DND-41 (cell line): ENCODE measurements at regions not wholly inside any gene's neighbourhood (a gene's known extent, or its start where the extent isn't known, plus 50 kb on each side); places are given as distances from the start of the nearest gene placed in this dataset.

Experiments
- EZH2 ChIP-seq: IDR thresholded peaks from 3 replicates; pipeline ENCODE4 v1.6.1; 2012; ENCODE audit warnings: borderline replicate concordance, low read depth, mild to moderate bottlenecking, moderate library complexity, low read length, inconsistent platforms; ENCODE audit not compliant: severe bottlenecking
- TF ChIP-seq, protein P1 (sequence below): IDR thresholded peaks from 2 replicates; pipeline ENCODE4 v1.5.1; 2012; ENCODE audit warnings: borderline replicate concordance, low read length, moderate library complexity, mild to moderate bottlenecking; ENCODE audit not compliant: poor library complexity, severe bottlenecking; ENCODE audit errors: extremely low read depth

DNA sequence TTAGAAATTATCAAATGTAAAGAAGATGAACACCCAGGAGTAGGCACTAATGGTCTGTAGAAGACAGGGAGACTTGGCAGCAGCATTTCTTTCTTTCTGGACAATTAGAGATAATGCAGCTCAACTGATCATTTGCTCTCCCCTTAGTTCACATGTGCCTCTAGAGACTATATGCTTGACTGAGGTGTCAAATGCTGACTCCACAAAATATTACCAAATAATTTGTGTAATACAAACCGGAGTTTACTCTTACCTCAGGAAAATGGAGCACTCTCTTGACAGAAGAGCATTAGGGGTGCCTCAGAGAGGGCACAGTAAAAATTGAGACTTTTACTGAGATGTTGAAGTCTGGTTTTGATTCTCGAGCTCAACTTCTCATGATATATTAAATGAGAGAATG is 131.8 kb downstream of the ATP6V1G3 start:
- TF ChIP-seq, protein P1, sequence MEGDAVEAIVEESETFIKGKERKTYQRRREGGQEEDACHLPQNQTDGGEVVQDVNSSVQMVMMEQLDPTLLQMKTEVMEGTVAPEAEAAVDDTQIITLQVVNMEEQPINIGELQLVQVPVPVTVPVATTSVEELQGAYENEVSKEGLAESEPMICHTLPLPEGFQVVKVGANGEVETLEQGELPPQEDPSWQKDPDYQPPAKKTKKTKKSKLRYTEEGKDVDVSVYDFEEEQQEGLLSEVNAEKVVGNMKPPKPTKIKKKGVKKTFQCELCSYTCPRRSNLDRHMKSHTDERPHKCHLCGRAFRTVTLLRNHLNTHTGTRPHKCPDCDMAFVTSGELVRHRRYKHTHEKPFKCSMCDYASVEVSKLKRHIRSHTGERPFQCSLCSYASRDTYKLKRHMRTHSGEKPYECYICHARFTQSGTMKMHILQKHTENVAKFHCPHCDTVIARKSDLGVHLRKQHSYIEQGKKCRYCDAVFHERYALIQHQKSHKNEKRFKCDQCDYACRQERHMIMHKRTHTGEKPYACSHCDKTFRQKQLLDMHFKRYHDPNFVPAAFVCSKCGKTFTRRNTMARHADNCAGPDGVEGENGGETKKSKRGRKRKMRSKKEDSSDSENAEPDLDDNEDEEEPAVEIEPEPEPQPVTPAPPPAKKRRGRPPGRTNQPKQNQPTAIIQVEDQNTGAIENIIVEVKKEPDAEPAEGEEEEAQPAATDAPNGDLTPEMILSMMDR = no peak
- TF ChIP-seq EZH2 = no peak
